ENCODE measurements at regions not wholly inside any gene's neighbourhood (a gene's known extent, or its start where the extent isn't known, plus 50 kb on each side); places are given as distances from the start of the nearest gene placed in this dataset.

DNA sequence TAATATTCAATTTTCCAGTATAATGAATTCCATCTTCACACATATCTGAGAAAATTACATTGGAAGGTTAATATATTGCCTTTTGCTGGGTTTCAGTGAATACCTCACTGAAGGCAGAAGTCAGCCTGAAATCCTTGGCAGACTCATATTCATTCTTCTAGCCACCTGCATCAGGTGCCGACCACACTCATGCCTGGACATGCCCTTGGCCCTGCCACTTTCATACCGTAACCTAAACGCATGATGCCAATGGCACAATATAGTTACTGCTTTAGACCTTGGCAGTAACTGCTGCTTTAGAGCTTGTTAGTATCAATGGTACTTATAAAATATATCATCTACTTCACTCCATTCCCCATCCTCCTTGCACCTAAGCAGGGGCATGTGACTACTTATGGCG is 817.6 kb upstream of the CDH8 start:
- no peaks in the 10 kb centered on the region for H3F3A ChIP-seq (ENCODE audit: control insufficient read depth, insufficient read depth)
- H3K9me2 ChIP-seq (replicated peaks; ENCODE audit: control insufficient read depth, low read length) = no peaks in the 10 kb centered on the region
- H3K27me3 ChIP-seq (ENCODE audit: control insufficient read depth, low read length) = no peaks in the 10 kb centered on the region
- no peaks in the 10 kb centered on the region for H3K4me1 ChIP-seq (ENCODE audit: control insufficient read depth, low read length)
- H3K9me3 ChIP-seq (ENCODE audit: control insufficient read depth, insufficient read depth, low read length) = no peaks in the 10 kb centered on the region
- H3K4me3 ChIP-seq (ENCODE audit: low read length) = no peak overlapping the region
- no peak overlapping the region for H3K4me2 ChIP-seq (ENCODE audit: low read length)
- no peak overlapping the region for H3K27ac ChIP-seq (ENCODE audit: low read depth, low read length)
- H3K36me3 ChIP-seq (ENCODE audit: control insufficient read depth, low read length) = no peaks in the 10 kb centered on the region
- H4K20me1 ChIP-seq (ENCODE audit: control insufficient read depth, insufficient read depth, low read depth, low read length) = no peaks in the 10 kb centered on the region
- H3K79me2 ChIP-seq (ENCODE audit: control insufficient read depth, low read length) = no peaks in the 10 kb centered on the region
- TF ChIP-seq EZH2phosphoT487 (IDR thresholded peaks at IDR 0.05; ENCODE audit: borderline replicate concordance, low read length) = no peak
- TF ChIP-seq, protein P1, sequence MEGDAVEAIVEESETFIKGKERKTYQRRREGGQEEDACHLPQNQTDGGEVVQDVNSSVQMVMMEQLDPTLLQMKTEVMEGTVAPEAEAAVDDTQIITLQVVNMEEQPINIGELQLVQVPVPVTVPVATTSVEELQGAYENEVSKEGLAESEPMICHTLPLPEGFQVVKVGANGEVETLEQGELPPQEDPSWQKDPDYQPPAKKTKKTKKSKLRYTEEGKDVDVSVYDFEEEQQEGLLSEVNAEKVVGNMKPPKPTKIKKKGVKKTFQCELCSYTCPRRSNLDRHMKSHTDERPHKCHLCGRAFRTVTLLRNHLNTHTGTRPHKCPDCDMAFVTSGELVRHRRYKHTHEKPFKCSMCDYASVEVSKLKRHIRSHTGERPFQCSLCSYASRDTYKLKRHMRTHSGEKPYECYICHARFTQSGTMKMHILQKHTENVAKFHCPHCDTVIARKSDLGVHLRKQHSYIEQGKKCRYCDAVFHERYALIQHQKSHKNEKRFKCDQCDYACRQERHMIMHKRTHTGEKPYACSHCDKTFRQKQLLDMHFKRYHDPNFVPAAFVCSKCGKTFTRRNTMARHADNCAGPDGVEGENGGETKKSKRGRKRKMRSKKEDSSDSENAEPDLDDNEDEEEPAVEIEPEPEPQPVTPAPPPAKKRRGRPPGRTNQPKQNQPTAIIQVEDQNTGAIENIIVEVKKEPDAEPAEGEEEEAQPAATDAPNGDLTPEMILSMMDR (IDR thresholded peaks at IDR 0.05; ENCODE audit: low read depth, low read length, poor library complexity, severe bottlenecking) = no peak

DNA sequence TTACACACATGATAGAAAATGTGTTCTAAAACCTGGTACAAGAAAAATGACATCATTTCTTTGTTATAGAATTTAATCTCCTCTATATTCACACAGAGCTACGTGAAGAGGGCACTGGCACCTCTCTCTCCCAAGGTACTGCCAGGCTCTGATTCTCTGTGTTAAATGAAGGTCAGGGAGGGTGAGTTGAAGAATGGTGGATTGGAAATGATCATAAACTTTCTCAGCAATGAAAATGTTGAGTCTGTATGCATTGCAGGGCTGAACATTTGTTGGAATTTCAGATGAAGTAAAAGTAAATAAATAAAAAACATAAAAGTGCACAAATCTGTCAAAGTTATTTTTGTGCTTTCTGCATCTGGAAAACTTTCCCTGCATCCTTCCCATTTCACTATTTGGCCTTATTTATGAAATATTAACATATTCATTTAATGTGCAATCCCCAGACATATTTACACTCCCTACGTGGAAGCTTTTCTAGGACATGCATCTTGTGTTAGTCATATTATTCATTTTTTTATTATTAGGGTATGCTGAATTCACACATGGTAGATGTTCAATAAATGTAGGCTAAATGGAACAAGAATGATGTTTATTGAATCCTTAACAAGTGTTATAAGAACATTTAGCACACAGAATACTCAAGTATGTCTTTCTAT is 810.3 kb upstream of the CDH8 start:
- Histone ChIP-seq H3K27me3 (ENCODE audit: control insufficient read depth, low read length) (no peaks in the 10 kb centered on the region), H3K4me2 (ENCODE audit: low read length) (no peak overlapping the region), H3K4me1 (ENCODE audit: control insufficient read depth, low read length) (no peaks in the 10 kb centered on the region), H3K27ac (ENCODE audit: low read depth, low read length) (no peak overlapping the region), H3F3A (ENCODE audit: control insufficient read depth, insufficient read depth) (no peaks in the 10 kb centered on the region), H3K9me2 (replicated peaks; ENCODE audit: control insufficient read depth, low read length) (no peaks in the 10 kb centered on the region), H4K20me1 (ENCODE audit: control insufficient read depth, insufficient read depth, low read depth, low read length) (no peaks in the 10 kb centered on the region), H3K79me2 (ENCODE audit: control insufficient read depth, low read length) (no peaks in the 10 kb centered on the region), H3K36me3 (ENCODE audit: control insufficient read depth, low read length) (no peaks in the 10 kb centered on the region), H3K4me3 (ENCODE audit: low read length) (no peak overlapping the region), H3K9me3 (ENCODE audit: control insufficient read depth, insufficient read depth, low read length) (no peaks in the 10 kb centered on the region)
- TF ChIP-seq, protein P1 (IDR thresholded peaks at IDR 0.05; ENCODE audit: low read depth, low read length, poor library complexity, severe bottlenecking) = no peak
- no peak for TF ChIP-seq EZH2phosphoT487 (IDR thresholded peaks at IDR 0.05; ENCODE audit: borderline replicate concordance, low read length)

DNA sequence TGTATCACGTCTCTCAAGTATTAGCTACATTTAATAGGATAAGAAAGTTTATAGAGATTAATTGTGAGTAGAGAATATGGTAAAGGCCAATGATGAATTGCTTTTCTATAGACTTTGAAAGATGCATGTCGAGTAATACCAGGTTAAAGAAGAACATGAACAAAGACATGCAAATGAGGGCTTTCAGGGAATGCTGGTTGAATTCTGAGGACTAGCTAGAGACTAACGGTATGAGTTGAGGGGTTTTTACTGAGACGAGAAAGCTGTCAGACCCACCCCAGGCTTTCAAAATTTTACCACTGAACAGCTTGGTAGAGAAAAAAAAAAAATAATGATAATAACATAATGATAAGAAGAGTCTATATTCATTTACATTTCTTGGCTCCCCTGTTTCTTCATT is 796.0 kb upstream of the CDH8 start:
- Histone ChIP-seq H3K4me1 (ENCODE audit: control insufficient read depth, low read length) (no peaks in the 10 kb centered on the region), H3K27ac (ENCODE audit: low read depth, low read length) (no peak overlapping the region), H3K4me2 (ENCODE audit: low read length) (no peak overlapping the region), H3K27me3 (ENCODE audit: control insufficient read depth, low read length) (no peaks in the 10 kb centered on the region), H4K20me1 (ENCODE audit: control insufficient read depth, insufficient read depth, low read depth, low read length) (no peaks in the 10 kb centered on the region), H3F3A (ENCODE audit: control insufficient read depth, insufficient read depth) (no peaks in the 10 kb centered on the region), H3K9me2 (replicated peaks; ENCODE audit: control insufficient read depth, low read length) (no peaks in the 10 kb centered on the region), H3K36me3 (ENCODE audit: control insufficient read depth, low read length) (no peaks in the 10 kb centered on the region), H3K4me3 (ENCODE audit: low read length) (no peak overlapping the region), H3K79me2 (ENCODE audit: control insufficient read depth, low read length) (no peaks in the 10 kb centered on the region), H3K9me3 (ENCODE audit: control insufficient read depth, insufficient read depth, low read length) (no peaks in the 10 kb centered on the region)
- TF ChIP-seq, protein P1 (IDR thresholded peaks at IDR 0.05; ENCODE audit: low read depth, low read length, poor library complexity, severe bottlenecking) = no peak
- no peak for TF ChIP-seq EZH2phosphoT487 (IDR thresholded peaks at IDR 0.05; ENCODE audit: borderline replicate concordance, low read length)

Data from DOHH2 (cell line).